CD4-positive, alpha-beta T cell treated with Interleukin-15 for 4 hours (primary cell): ENCODE measurements at regions not wholly inside any gene's neighbourhood (a gene's known extent, or its start where the extent isn't known, plus 50 kb on each side); places are given as distances from the start of the nearest gene placed in this dataset.
"Not testable (repeated sequence)": the region's sequence is repeated elsewhere in the genome, so short reads cannot be mapped to it uniquely, and the experiment has no call there.

Source experiments
- DNase-seq: peaks from one replicate; pipeline ENCODE4 v3.0.0-alpha.2; 2020; ENCODE audit warnings: low spot score

- not testable (repeated sequence) for DNase-seq
Observed at GRCh38 chr16:88243921-88244320, 138.8 kb upstream of the ZNF469 start.

- not testable (repeated sequence) for DNase-seq
Observed at GRCh38 chr16:88245241-88246081, 137.3 kb upstream of the ZNF469 start.

GRCh38 chr16:88246955-88247582 lies 135.7 kb upstream of the ZNF469 start:
- not testable (repeated sequence) for DNase-seq

GRCh38 chr16:88247583-88247966 lies 135.2 kb upstream of the ZNF469 start:
- DNase-seq: not testable (repeated sequence)

- DNase-seq: not testable (repeated sequence)
Observed at GRCh38 chr16:88248761-88249160, 134.0 kb upstream of the ZNF469 start.

GRCh38 chr16:88250381-88250780 lies 132.4 kb upstream of the ZNF469 start:
- DNase-seq: not testable (repeated sequence)

GRCh38 chr16:88252057-88252794 lies 130.5 kb upstream of the ZNF469 start:
- DNase-seq: not testable (repeated sequence)

GRCh38 chr16:88258141-88258540 lies 124.6 kb upstream of the ZNF469 start:
- not testable (repeated sequence) for DNase-seq

- not testable (repeated sequence) for DNase-seq
Observed at GRCh38 chr16:88258764-88259525, 123.8 kb upstream of the ZNF469 start.

- not testable (repeated sequence) for DNase-seq
Observed at GRCh38 chr16:88259538-88259937, 123.2 kb upstream of the ZNF469 start.

GRCh38 chr16:88260146-88260545 lies 122.6 kb upstream of the ZNF469 start:
- DNase-seq: not testable (repeated sequence)

GRCh38 chr16:88260881-88261665 lies 121.7 kb upstream of the ZNF469 start:
- not testable (repeated sequence) for DNase-seq

GRCh38 chr16:88261814-88262605 lies 120.7 kb upstream of the ZNF469 start:
- DNase-seq: not testable (repeated sequence)

- not testable (repeated sequence) for DNase-seq
Observed at GRCh38 chr16:88262858-88263563, 119.7 kb upstream of the ZNF469 start.

- not testable (repeated sequence) for DNase-seq
Observed at GRCh38 chr16:88263681-88264287, 119.0 kb upstream of the ZNF469 start.

GRCh38 chr16:88264641-88265285 lies 118.0 kb upstream of the ZNF469 start:
- peak; percentile 34 for DNase-seq

- peak; percentile 31 for DNase-seq
Observed at GRCh38 chr16:88265286-88265938, 117.3 kb upstream of the ZNF469 start.

- DNase-seq: not testable (repeated sequence)
Observed at GRCh38 chr16:88266036-88266435, 116.7 kb upstream of the ZNF469 start.
